ENCODE measurements at regions not wholly inside any gene's neighbourhood (a gene's known extent, or its start where the extent isn't known, plus 50 kb on each side); places are given as distances from the start of the nearest gene placed in this dataset.

DNA sequence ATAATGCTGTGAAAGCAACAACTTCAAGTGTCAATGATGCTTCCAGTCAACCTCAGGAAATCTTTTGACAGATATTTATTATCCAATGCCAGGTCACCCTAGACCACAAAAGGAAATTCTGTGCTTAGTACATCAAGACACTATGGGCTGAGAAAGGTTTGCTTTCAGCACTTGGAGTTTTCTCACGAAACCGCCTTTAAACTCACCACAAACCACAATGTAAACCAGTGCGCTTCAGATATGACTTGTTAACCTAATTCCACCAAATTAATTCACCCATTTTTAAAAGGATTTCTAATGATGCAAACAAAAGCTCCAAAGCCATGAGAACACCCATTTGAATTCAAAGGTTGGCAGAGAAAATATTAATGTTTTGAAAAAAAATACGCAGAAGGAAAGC lies 292.9 kb upstream of the NR2F2 start:
- intact Hi-C loops (cut with micrococcal nuclease; ENCODE audit: unreplicated experiment) = no loop called here
- TF ChIP-seq NR2F2 (IDR thresholded peaks at IDR 0.05; ENCODE audit: borderline replicate concordance, low read depth) = no peak
- TF ChIP-seq, protein P1, sequence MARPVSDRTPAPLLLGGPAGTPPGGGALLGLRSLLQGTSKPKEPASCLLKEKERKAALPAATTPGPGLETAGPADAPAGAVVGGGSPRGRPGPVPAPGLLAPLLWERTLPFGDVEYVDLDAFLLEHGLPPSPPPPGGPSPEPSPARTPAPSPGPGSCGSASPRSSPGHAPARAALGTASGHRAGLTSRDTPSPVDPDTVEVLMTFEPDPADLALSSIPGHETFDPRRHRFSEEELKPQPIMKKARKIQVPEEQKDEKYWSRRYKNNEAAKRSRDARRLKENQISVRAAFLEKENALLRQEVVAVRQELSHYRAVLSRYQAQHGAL (CRISPR knock-in tag; IDR thresholded peaks at IDR 0.05; ENCODE audit: not compliant biosample characterization) = no peak
- no peak for TF ChIP-seq FOXK2 (IDR thresholded peaks at IDR 0.05)
- TF ChIP-seq GABPA (IDR thresholded peaks at IDR 0.05; ENCODE audit: low read depth, low read length) = no peak
- no peak for TF ChIP-seq GABPA (CRISPR knock-in tag; IDR thresholded peaks at IDR 0.05; ENCODE audit: low read depth)
- no peak for TF ChIP-seq ZBTB34 (CRISPR knock-in tag; IDR thresholded peaks at IDR 0.05)
- no peak for TF ChIP-seq MED1 (CRISPR knock-in tag; IDR thresholded peaks at IDR 0.05)
- TF ChIP-seq SRSF1 (optimal IDR thresholded peaks at IDR 0.05; ENCODE audit: low read depth, low read length) = no peak
- TF ChIP-seq JUND (CRISPR knock-in tag; IDR thresholded peaks at IDR 0.05) = no peak
- Histone ChIP-seq H3K9me3 (ENCODE audit: low read length) (no peaks in the 10 kb centered on the region), H4K20me1 (ENCODE audit: insufficient read depth, low read length) (no peaks in the 10 kb centered on the region), H3K79me2 (ENCODE audit: insufficient read depth, low read length) (no peaks in the 10 kb centered on the region), H3K4me1 (ENCODE audit: insufficient read depth, low read length) (peaks cover 5% of the 10 kb centered on the region; the same call in 1 of the 2 replicates), H3K27me3 (ENCODE audit: control insufficient read depth in 1 of 2, insufficient read depth in 2 of 2, low read length in 2 of 2) (no peaks in the 10 kb centered on the region), H2AFZ (ENCODE audit: low read length) (no peak overlapping the region), H3K4me3 (replicated peaks in 1 of 3; ENCODE audit: insufficient read depth in 1 of 3, low read depth in 2 of 3, low read length in 3 of 3) (no peak overlapping the region), H3K4me2 (ENCODE audit: low read depth, low read length) (no peak overlapping the region), H3K36me3 (replicated peaks in 1 of 2; ENCODE audit: control insufficient read depth in 1 of 2, insufficient read depth in 2 of 2, low read length in 2 of 2) (no peaks in the 10 kb centered on the region), H3K27ac (ENCODE audit: extremely low read length, insufficient read depth, low read length) (no peak overlapping the region), H3K9ac (ENCODE audit: insufficient read depth, low read depth, low read length) (no peak overlapping the region)
- CTCF ChIA-PET (ENCODE audit: low intra/inter-chr PET ratio, low total read pairs) = no interaction called here
- POLR2A ChIA-PET = no interaction called here
- in situ Hi-C loops (cut with HindIII; ENCODE audit: extremely low pct_ligation_motif_present, low pct_unique_long_range_greater_than_20kb) = no loop called here
- no peak for FAIRE-seq
- WGBS (ENCODE audit: low lambda C conversion rate) = 84% methylated on average over 4 of the region's 4 CpGs
- DNase-seq (ENCODE audit: low spot score) = no peak
- no TSS peak for BruUV-seq (replicated peaks)
- ATAC-seq = no peak
